Activated B cell treated with CpG ODN at 0.5 μM for 24 hours (primary cell): ENCODE measurements at regions not wholly inside any gene's neighbourhood (a gene's known extent, or its start where the extent isn't known, plus 50 kb on each side); places are given as distances from the start of the nearest gene placed in this dataset.

ENCODE experiments used
- ATAC-seq: fragments of 200-7000 bp; cut with Tn5 transposase; one replicate; pipeline ENCODE4 v1.10.0; 2021; ENCODE audit warnings: low read depth, mild to moderate bottlenecking, moderate library complexity
- CTCF ChIA-PET: fragments of 350-600 bp; sonication (Branson Sonifier 250); formaldehyde crosslinking; loops from one replicate; lab custom pipeline; 2021; ENCODE audit warnings: antibody characterized with exemption; lab: Charles Lee
- POLR2A ChIA-PET: fragments of 350-600 bp; sonication (Branson Sonifier 250); formaldehyde crosslinking; loops from one replicate; lab custom pipeline; 2021; ENCODE audit warnings: antibody characterized with exemption; lab: Charles Lee
- DNase-seq: peaks from one replicate; pipeline ENCODE4 v3.0.0; 2022
- H3K27ac Mint-ChIP-seq: one replicate; pipeline ENCODE4 v1.8.0; 2020; ENCODE audit warnings: mixed read lengths
- H3K27me3 Mint-ChIP-seq: one replicate; pipeline ENCODE4 v1.8.0; 2021; ENCODE audit warnings: mixed read lengths
- H3K36me3 Mint-ChIP-seq: one replicate; pipeline ENCODE4 v1.8.0; 2021; ENCODE audit warnings: low read depth, mixed read lengths
- H3K4me1 Mint-ChIP-seq: one replicate; pipeline ENCODE4 v1.8.0; 2021; ENCODE audit warnings: mixed read lengths
- H3K4me3 Mint-ChIP-seq: one replicate; pipeline ENCODE4 v1.8.0; 2020; ENCODE audit warnings: mild to moderate bottlenecking, mixed read lengths
- H3K9me3 Mint-ChIP-seq: one replicate; pipeline ENCODE4 v1.8.0; 2020; ENCODE audit warnings: mixed read lengths
- CTCF ChIP-seq: fragments of 200-600 bp; IDR thresholded peaks from one replicate; pipeline ENCODE4 v1.8.0; 2022; ENCODE audit warnings: antibody characterized with exemption, mild to moderate bottlenecking
- intact Hi-C: fragments of 100-400 bp; cut with micrococcal nuclease; formaldehyde crosslinking; loops from one replicate; pipeline ENCODE4 v1.15.1; 2024

DNA sequence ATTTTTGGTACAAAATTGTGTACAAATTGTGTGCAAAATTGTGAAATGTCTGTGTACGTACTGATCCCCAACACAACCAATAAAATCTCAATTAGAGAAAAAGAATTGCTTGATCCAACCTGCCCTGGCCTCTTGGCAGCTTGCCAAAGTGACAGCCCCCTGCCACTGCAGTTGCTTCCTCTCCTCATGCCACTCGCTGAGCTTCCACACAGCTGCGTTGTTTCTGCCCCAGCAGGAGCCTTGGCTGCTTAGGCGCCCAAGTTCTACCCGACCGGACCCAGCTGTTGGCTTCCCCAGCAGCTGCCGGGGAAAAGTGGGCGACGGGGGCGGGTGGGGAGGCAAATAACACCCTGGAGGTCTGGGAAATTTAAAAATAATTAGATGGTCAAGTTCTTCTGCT is 171.8 kb upstream of the ATF7IP start:
- no peak overlapping the region for H3K4me3 Mint-ChIP-seq
- H3K27ac Mint-ChIP-seq, result no peak overlapping the region
- peaks cover 3% of the 10 kb centered on the region for H3K9me3 Mint-ChIP-seq
- intact Hi-C loops, result loop anchor here (10.0 kb wide), 1 partner anchor 761 kb away; no protein-coding TSS in a partner anchor
- DNase-seq, result no peak
- no peak for ATAC-seq
- ChIA-PET POLR2A (interaction anchor here (0.6 to 0.7 kb wide), 3 partner anchors 8 to 833 kb away, joined by 3 to 7 read pairs (median 3); no protein-coding TSS in a partner anchor), CTCF (no interaction called here)
- H3K27me3 Mint-ChIP-seq, result no peaks in the 10 kb centered on the region
- H3K36me3 Mint-ChIP-seq, result no peaks in the 10 kb centered on the region
- no peak for TF ChIP-seq CTCF
- H3K4me1 Mint-ChIP-seq, result peaks cover 33% of the 10 kb centered on the region

- ChIA-PET POLR2A (no interaction called here), CTCF (no interaction called here)
- intact Hi-C loops, result loop anchor here (10.0 kb wide), 1 partner anchor 760 kb away; no protein-coding TSS in a partner anchor
- H3K36me3 Mint-ChIP-seq, result no peaks in the 10 kb centered on the region
- TF ChIP-seq CTCF, result no peak
- H3K27ac Mint-ChIP-seq, result no peak overlapping the region
- no peak overlapping the region for H3K4me3 Mint-ChIP-seq
- no peaks in the 10 kb centered on the region for H3K27me3 Mint-ChIP-seq
- peaks cover 3% of the 10 kb centered on the region for H3K9me3 Mint-ChIP-seq
- ATAC-seq (no peak), DNase-seq (no peak)
- H3K4me1 Mint-ChIP-seq, result peaks cover 27% of the 10 kb centered on the region
Observed at GRCh38 chr12:14194572-14194971, 170.9 kb upstream of the ATF7IP start.

- CTCF ChIA-PET, result interaction anchor here (1.7 kb wide), 1 partner anchor 14 kb away, joined by 4 read pairs; no protein-coding TSS in a partner anchor
- Mint-ChIP-seq H3K27me3 (no peaks in the 10 kb centered on the region), H3K4me3 (no peak overlapping the region), H3K9me3 (peaks cover 10% of the 10 kb centered on the region), H3K27ac (no peak overlapping the region), H3K36me3 (no peaks in the 10 kb centered on the region), H3K4me1 (no peaks in the 10 kb centered on the region)
- ATAC-seq (no peak), DNase-seq (no peak)
- no peak for TF ChIP-seq CTCF
- POLR2A ChIA-PET, result no interaction called here
- intact Hi-C loops, result loop anchor here (10.0 kb wide), 1 partner anchor 755 kb away; no protein-coding TSS in a partner anchor
Observed at GRCh38 chr12:14199455-14200198, 165.9 kb upstream of the ATF7IP start.

DNA sequence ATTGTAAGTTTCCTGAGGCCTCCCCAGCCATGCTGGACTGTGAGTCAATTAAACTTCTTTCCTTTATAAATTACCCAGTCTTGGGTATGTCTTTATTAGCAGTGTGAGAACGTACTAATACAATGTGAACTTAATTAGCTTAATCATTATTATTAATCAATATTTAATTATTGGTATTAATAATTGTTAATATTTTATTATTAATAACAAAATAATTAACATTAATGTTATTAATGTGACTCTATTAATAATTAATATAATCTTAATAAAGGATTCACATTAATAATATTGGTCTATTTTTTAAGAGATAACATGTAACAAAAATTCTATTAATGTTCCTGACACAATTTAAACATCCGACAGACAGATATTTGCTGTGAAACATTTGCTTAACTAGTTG is 164.9 kb upstream of the ATF7IP start:
- Mint-ChIP-seq H3K36me3 (no peaks in the 10 kb centered on the region), H3K9me3 (peaks cover 10% of the 10 kb centered on the region), H3K4me1 (no peaks in the 10 kb centered on the region), H3K27ac (no peak overlapping the region), H3K27me3 (no peaks in the 10 kb centered on the region), H3K4me3 (no peak overlapping the region)
- ChIA-PET CTCF (interaction anchor here (0.7 kb wide), 1 partner anchor 15 kb away, joined by 3 read pairs; no protein-coding TSS in a partner anchor), POLR2A (no interaction called here)
- TF ChIP-seq CTCF, result no peak
- ATAC-seq, result no peak
- DNase-seq, result no peak
- intact Hi-C loops, result no loop called here

GRCh38 chr12:14201291-14201690 is 164.2 kb upstream of the ATF7IP start:
- CTCF ChIA-PET, result interaction anchor here (0.7 kb wide), 1 partner anchor 16 kb away, joined by 3 read pairs; no protein-coding TSS in a partner anchor
- no peaks in the 10 kb centered on the region for H3K36me3 Mint-ChIP-seq

More at GRCh38 chr12:14201291-14201690, 164.2 kb upstream of the ATF7IP start:
- no peak for TF ChIP-seq CTCF
- Mint-ChIP-seq H3K4me3 (no peak overlapping the region), H3K9me3 (peaks cover 10% of the 10 kb centered on the region), H3K27me3 (no peaks in the 10 kb centered on the region), H3K27ac (no peak overlapping the region), H3K4me1 (no peaks in the 10 kb centered on the region)
- POLR2A ChIA-PET, result no interaction called here
- intact Hi-C loops, result no loop called here
- ATAC-seq (no peak), DNase-seq (no peak)
